B cell (primary cell): ENCODE measurements at regions not wholly inside any gene's neighbourhood (a gene's known extent, or its start where the extent isn't known, plus 50 kb on each side); places are given as distances from the start of the nearest gene placed in this dataset.

Experiments used
- ATAC-seq: fragments of 200-7000 bp; cut with Tn5 transposase; one replicate; pipeline ENCODE4 v1.10.0; 2021; ENCODE audit warnings: low read depth, mild to moderate bottlenecking, moderate number of reproducible peaks, moderate library complexity
- CTCF ChIA-PET: fragments of 350-600 bp; sonication (Branson Sonifier 250); formaldehyde crosslinking; loops from one replicate; lab custom pipeline; 2021; ENCODE audit warnings: antibody characterized with exemption, inconsistent platforms; lab: Charles Lee
- POLR2A ChIA-PET: fragments of 350-600 bp; sonication (Branson Sonifier 250); formaldehyde crosslinking; loops from one replicate; lab custom pipeline; 2021; ENCODE audit warnings: antibody characterized with exemption; lab: Charles Lee
- DNase-seq: peaks from one replicate; pipeline ENCODE4 v3.0.0; 2013
- H2AFZ ChIP-seq: 2 replicates; pipeline ENCODE4 v1.6.1; 2012; ENCODE audit warnings: mild to moderate bottlenecking, low read depth, low read length; ENCODE audit not compliant: insufficient read depth, poor library complexity, severe bottlenecking
- H3K27ac ChIP-seq, 2 donors: 1 replicate in 1 of 2; 2 replicates in 1 of 2; pipeline ENCODE4 v1.5.1; 2012 to 2013; ENCODE audit warnings: low read length in 2 of 2, mild to moderate bottlenecking in 2 of 2, moderate library complexity in 1 of 2
- H3K27me3 ChIP-seq, 4 experiments: fragments of 200-600 bp in 1 of 4; sonication (generic) in 1 of 4; replicated peaks in 1 of 4; 1 replicate in 2 of 4; 2 replicates in 2 of 4; pipeline versions ENCODE4 v1.6.1 to v1.7.0; 2013 to 2016; ENCODE audit warnings: low read length in 3 of 4, mild to moderate bottlenecking in 2 of 4, mixed read lengths in 1 of 4, moderate library complexity in 1 of 4; ENCODE audit not compliant: insufficient read depth in 4 of 4, control insufficient read depth in 3 of 4; ENCODE audit errors: control extremely low read depth in 1 of 4
- H3K36me3 ChIP-seq, 2 experiments: replicated peaks in 1 of 2; 1 replicate in 1 of 2; 2 replicates in 1 of 2; pipeline versions ENCODE4 v1.6.1 to v1.7.1; 2013; ENCODE audit warnings: low read length in 1 of 2; ENCODE audit not compliant: insufficient read depth in 2 of 2, control insufficient read depth in 1 of 2; ENCODE audit errors: control extremely low read depth in 1 of 2, extremely low read depth in 1 of 2
- H3K4me1 ChIP-seq, 2 donors: fragments of 200-600 bp in 1 of 2; sonication (generic) in 1 of 2; 1 replicate in 1 of 2; 2 replicates in 1 of 2; pipeline versions ENCODE4 v1.5.1 to v1.6.1; 2013 to 2017; ENCODE audit warnings: low read length in 2 of 2; ENCODE audit not compliant: control insufficient read depth in 2 of 2, insufficient read depth in 2 of 2
- H3K4me2 ChIP-seq: replicated peaks from 2 replicates; pipeline ENCODE3; 2012; ENCODE audit warnings: mild to moderate bottlenecking, low read depth, low read length; ENCODE audit not compliant: poor library complexity, severe bottlenecking
- H3K4me3 ChIP-seq, 5 experiments: fragments of 200-600 bp in 1 of 5; sonication (generic) in 1 of 5; 1 replicate in 3 of 5; 2 replicates in 2 of 5; pipeline versions ENCODE4 v1.5.1 to v1.7.0; 2011 to 2016; ENCODE audit warnings: low read length in 4 of 5, mild to moderate bottlenecking in 4 of 5, low read depth in 2 of 5, control low read depth in 1 of 5, moderate library complexity in 1 of 5; ENCODE audit not compliant: insufficient read depth in 1 of 5; ENCODE audit errors: control extremely low read depth in 1 of 5, extremely low read depth in 1 of 5
- H3K79me2 ChIP-seq: fragments of 200-600 bp; sonication (generic); one replicate; pipeline ENCODE4 v1.6.0; 2016; ENCODE audit warnings: low read length; ENCODE audit not compliant: control insufficient read depth, insufficient read depth
- H3K9ac ChIP-seq: fragments of 200-600 bp; sonication (generic); 2 replicates; pipeline ENCODE4 v1.6.1; 2017; ENCODE audit warnings: mild to moderate bottlenecking, low read length, moderate library complexity
- H3K9me3 ChIP-seq, 3 donors: one replicate each; pipeline versions ENCODE4 v1.6.1 to v1.7.1; 2013; ENCODE audit warnings: low read length in 2 of 3; ENCODE audit not compliant: control insufficient read depth in 2 of 3, insufficient read depth in 1 of 3; ENCODE audit errors: control extremely low read depth in 1 of 3
- H4K20me1 ChIP-seq: 2 replicates; pipeline ENCODE4 v1.6.0; 2012; ENCODE audit warnings: mild to moderate bottlenecking, low read length; ENCODE audit not compliant: insufficient read depth, control insufficient read depth, poor library complexity, severe bottlenecking
- H3K27ac Mint-ChIP-seq: one replicate; pipeline ENCODE4 v1.8.0; 2021; ENCODE audit warnings: mixed read lengths
- H3K27me3 Mint-ChIP-seq: one replicate; pipeline ENCODE4 v1.8.0; 2021; ENCODE audit warnings: mixed read lengths
- H3K4me1 Mint-ChIP-seq: one replicate; pipeline ENCODE4 v1.8.0; 2021; ENCODE audit warnings: mixed read lengths
- H3K4me3 Mint-ChIP-seq: one replicate; pipeline ENCODE4 v1.8.0; 2021; ENCODE audit warnings: mixed read lengths
- H3K9me3 Mint-ChIP-seq: one replicate; pipeline ENCODE4 v1.8.0; 2022; ENCODE audit warnings: mixed read lengths; ENCODE audit not compliant: insufficient read depth
- EZH2 ChIP-seq: IDR thresholded peaks from 2 replicates; pipeline ENCODE4 v1.6.1; 2012; ENCODE audit warnings: borderline replicate concordance, low read depth, mild to moderate bottlenecking, moderate library complexity, low read length; ENCODE audit not compliant: insufficient read depth, poor library complexity, severe bottlenecking
- WGBS: methylation state at CpG from one replicate; pipeline ENCODE4 v1.1.5; 2013; ENCODE audit warnings: missing lambda C conversion rate; ENCODE audit not compliant: insufficient coverage; 5-methylcytosine and 5-hydroxymethylcytosine counted together
- intact Hi-C: fragments of 100-400 bp; cut with micrococcal nuclease; formaldehyde crosslinking; loops from one replicate; pipeline ENCODE4 v1.10.0; 2022
- TF ChIP-seq, protein P1 (sequence below): fragments of 200-600 bp; IDR thresholded peaks from one replicate; pipeline ENCODE4 v1.8.0; 2022; ENCODE audit warnings: antibody characterized with exemption, mild to moderate bottlenecking

GRCh38 chr19:31416548-31416947, 67.3 kb upstream of the TSHZ3 start:
- Mint-ChIP-seq H3K4me3 (no peak overlapping the region), H3K9me3 (peaks cover 5% of the 10 kb centered on the region), H3K27me3 (no peaks in the 10 kb centered on the region), H3K27ac (no peak overlapping the region), H3K4me1 (no peaks in the 10 kb centered on the region)
- H3K9ac ChIP-seq = no peak overlapping the region
- intact Hi-C loops = no loop called here
- no peak overlapping the region for H3K4me3 ChIP-seq
- no peaks in the 10 kb centered on the region for H3K36me3 ChIP-seq
- H3K4me1 ChIP-seq = no peaks in the 10 kb centered on the region
- DNase-seq (no peak), ATAC-seq (no peak)
- TF ChIP-seq, protein P1, sequence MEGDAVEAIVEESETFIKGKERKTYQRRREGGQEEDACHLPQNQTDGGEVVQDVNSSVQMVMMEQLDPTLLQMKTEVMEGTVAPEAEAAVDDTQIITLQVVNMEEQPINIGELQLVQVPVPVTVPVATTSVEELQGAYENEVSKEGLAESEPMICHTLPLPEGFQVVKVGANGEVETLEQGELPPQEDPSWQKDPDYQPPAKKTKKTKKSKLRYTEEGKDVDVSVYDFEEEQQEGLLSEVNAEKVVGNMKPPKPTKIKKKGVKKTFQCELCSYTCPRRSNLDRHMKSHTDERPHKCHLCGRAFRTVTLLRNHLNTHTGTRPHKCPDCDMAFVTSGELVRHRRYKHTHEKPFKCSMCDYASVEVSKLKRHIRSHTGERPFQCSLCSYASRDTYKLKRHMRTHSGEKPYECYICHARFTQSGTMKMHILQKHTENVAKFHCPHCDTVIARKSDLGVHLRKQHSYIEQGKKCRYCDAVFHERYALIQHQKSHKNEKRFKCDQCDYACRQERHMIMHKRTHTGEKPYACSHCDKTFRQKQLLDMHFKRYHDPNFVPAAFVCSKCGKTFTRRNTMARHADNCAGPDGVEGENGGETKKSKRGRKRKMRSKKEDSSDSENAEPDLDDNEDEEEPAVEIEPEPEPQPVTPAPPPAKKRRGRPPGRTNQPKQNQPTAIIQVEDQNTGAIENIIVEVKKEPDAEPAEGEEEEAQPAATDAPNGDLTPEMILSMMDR = no peak
- H3K27me3 ChIP-seq = no peaks in the 10 kb centered on the region
- no peaks in the 10 kb centered on the region for H4K20me1 ChIP-seq
- WGBS = 89% methylated on average over 1 of the region's 2 CpGs
- H3K4me2 ChIP-seq = no peak overlapping the region
- no peak overlapping the region for H3K27ac ChIP-seq
- H2AFZ ChIP-seq = no peak overlapping the region
- POLR2A ChIA-PET = no interaction called here
- peaks cover 0 to 10% (median 0%) of the 10 kb centered on the region in 3 donors for H3K9me3 ChIP-seq
- CTCF ChIA-PET = no interaction called here
- H3K79me2 ChIP-seq = no peaks in the 10 kb centered on the region

DNA sequence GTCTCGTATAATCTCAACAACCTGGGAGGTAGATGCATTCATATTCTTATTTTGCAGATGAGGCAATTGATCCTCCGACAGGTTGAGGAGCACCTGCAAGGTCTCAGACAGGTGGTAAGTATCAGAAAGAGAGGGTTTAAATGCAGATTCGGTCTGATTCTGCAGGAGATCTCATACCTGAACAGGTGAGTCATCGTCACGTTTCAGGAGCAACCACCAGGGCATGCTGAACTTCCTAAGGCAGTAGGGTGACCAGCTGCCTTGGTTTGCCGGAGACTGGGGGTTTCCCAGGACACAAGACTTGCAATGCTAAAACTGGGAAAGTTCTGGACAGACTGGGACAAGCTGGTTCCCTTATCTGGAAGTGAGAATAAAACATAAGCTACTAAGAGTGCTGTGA, 68.8 kb upstream of the TSHZ3 start:
- no peak overlapping the region for H3K9ac ChIP-seq
- H3K27me3 ChIP-seq = no peaks in the 10 kb centered on the region
- H3K4me1 ChIP-seq = no peaks in the 10 kb centered on the region
- ChIA-PET CTCF (no interaction called here), POLR2A (no interaction called here)
- intact Hi-C loops = no loop called here
- H3K27ac Mint-ChIP-seq = no peak overlapping the region
- no peak overlapping the region for H3K4me3 ChIP-seq
- no peaks in the 10 kb centered on the region for H3K4me1 Mint-ChIP-seq
- no peak overlapping the region for H2AFZ ChIP-seq
- no peaks in the 10 kb centered on the region for H3K79me2 ChIP-seq
- no peak overlapping the region for H3K27ac ChIP-seq
- ATAC-seq = no peak
- DNase-seq = no peak
- no peaks in the 10 kb centered on the region for H3K36me3 ChIP-seq
- no peak overlapping the region for H3K4me2 ChIP-seq
- H3K9me3 ChIP-seq = peaks cover 0 to 9% (median 0%) of the 10 kb centered on the region in 3 donors
- H3K4me3 Mint-ChIP-seq = no peak overlapping the region
- no peaks in the 10 kb centered on the region for H3K27me3 Mint-ChIP-seq
- H3K9me3 Mint-ChIP-seq = peaks cover 5% of the 10 kb centered on the region
- WGBS = 66% methylated on average over 5 of the region's 6 CpGs
- H4K20me1 ChIP-seq = no peaks in the 10 kb centered on the region
- TF ChIP-seq, protein P1 = no peak
- TF ChIP-seq EZH2 = no peak
